Testis (tissue), 2 donors: ENCODE measurements at regions not wholly inside any gene's neighbourhood (a gene's known extent, or its start where the extent isn't known, plus 50 kb on each side); places are given as distances from the start of the nearest gene placed in this dataset.
A peak's percentile ranks its signal among the peaks of the same experiment; 100 is the strongest.
"Not testable (repeated sequence)": the region's sequence is repeated elsewhere in the genome, so short reads cannot be mapped to it uniquely, and the experiment has no call there.

ENCODE experiments used
- DNase-seq: peaks from one replicate; pipeline ENCODE4 v3.0.0-alpha.2; 2019
- H3K27ac ChIP-seq, 2 donors: fragments of 200-600 bp; sonication (generic); one replicate each; pipeline ENCODE4 v1.5.1; 2019
- H3K27me3 ChIP-seq: fragments of 200-600 bp; sonication (generic); one replicate; pipeline ENCODE4 v1.5.1; 2019
- H3K36me3 ChIP-seq: fragments of 200-600 bp; sonication (generic); one replicate; pipeline ENCODE4 v1.5.1; 2017; ENCODE audit warnings: low read depth; ENCODE audit errors: missing control alignments
- H3K4me1 ChIP-seq: fragments of 200-600 bp; sonication (generic); one replicate; pipeline ENCODE4 v1.5.1; 2019
- H3K4me3 ChIP-seq, 2 donors: fragments of 200-600 bp; sonication (generic); one replicate each; pipeline ENCODE4 v1.5.1; 2017 to 2019
- H3K9me3 ChIP-seq: fragments of 200-600 bp; sonication (generic); one replicate; pipeline ENCODE4 v1.5.1; 2017
- POLR2A ChIP-seq: fragments of 450-650 bp; IDR thresholded peaks from one replicate; pipeline ENCODE4 v1.6.1; 2017; ENCODE audit warnings: antibody characterized with exemption, mild to moderate bottlenecking, moderate library complexity
- whole genome bisulfite sequencing, 2 donors: methylation state at CpG; one replicate each; pipeline ENCODE4 v1.1.5; 2018; 5-methylcytosine and 5-hydroxymethylcytosine counted together
- intact Hi-C: fragments of 100-400 bp; cut with DNase I; formaldehyde crosslinking; loops from one replicate; pipeline ENCODE4 v1.15.1; 2023; ENCODE audit warnings: low total_unique reads
- TF ChIP-seq, protein P1 (sequence below), 3 experiments: fragments of 450-650 bp in 2 of 3; fragments of 200-600 bp in 1 of 3; sonication (generic) in 1 of 3; IDR thresholded peaks; one replicate each; pipeline ENCODE4 v1.5.1; 2016 to 2019; ENCODE audit warnings: antibody characterized with exemption in 3 of 3, mild to moderate bottlenecking in 2 of 3, moderate library complexity in 1 of 3

DNA sequence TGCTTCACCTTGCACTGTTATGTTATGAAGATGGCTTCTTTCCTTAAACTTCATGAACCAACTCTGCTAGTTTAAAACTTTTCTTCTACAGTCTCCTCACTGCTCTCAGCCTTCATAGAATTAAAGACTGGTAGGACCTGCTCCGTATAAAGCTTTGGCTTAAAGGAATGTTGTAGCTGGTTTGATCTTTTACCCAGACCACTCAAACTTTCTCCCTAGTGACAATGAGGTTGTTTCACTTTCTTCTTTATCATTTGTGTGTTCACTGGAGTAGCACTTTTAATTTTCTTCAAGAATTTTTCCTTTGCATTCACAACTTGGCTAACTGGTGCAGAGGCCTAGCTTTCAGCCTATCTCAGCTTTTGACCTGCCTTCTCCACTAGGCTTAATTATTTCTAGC is 316.4 kb upstream of the RNF32 start:
- H3K27ac ChIP-seq, result no peak overlapping the region
- H3K36me3 ChIP-seq, result no peaks in the 10 kb centered on the region
- 87 to 100% methylated on average over 1 of the region's 1 CpG for WGBS, 2 donors
- H3K4me1 ChIP-seq, result no peaks in the 10 kb centered on the region
- H3K27me3 ChIP-seq, result no peaks in the 10 kb centered on the region
- intact Hi-C loops, result no loop called here
- no peak for DNase-seq
- no peak overlapping the region for H3K4me3 ChIP-seq
- no peaks in the 10 kb centered on the region for H3K9me3 ChIP-seq
- TF ChIP-seq, protein P1, sequence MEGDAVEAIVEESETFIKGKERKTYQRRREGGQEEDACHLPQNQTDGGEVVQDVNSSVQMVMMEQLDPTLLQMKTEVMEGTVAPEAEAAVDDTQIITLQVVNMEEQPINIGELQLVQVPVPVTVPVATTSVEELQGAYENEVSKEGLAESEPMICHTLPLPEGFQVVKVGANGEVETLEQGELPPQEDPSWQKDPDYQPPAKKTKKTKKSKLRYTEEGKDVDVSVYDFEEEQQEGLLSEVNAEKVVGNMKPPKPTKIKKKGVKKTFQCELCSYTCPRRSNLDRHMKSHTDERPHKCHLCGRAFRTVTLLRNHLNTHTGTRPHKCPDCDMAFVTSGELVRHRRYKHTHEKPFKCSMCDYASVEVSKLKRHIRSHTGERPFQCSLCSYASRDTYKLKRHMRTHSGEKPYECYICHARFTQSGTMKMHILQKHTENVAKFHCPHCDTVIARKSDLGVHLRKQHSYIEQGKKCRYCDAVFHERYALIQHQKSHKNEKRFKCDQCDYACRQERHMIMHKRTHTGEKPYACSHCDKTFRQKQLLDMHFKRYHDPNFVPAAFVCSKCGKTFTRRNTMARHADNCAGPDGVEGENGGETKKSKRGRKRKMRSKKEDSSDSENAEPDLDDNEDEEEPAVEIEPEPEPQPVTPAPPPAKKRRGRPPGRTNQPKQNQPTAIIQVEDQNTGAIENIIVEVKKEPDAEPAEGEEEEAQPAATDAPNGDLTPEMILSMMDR (IDR thresholded peaks at IDR 0.05), result no peak
- TF ChIP-seq POLR2A, result no peak

DNA sequence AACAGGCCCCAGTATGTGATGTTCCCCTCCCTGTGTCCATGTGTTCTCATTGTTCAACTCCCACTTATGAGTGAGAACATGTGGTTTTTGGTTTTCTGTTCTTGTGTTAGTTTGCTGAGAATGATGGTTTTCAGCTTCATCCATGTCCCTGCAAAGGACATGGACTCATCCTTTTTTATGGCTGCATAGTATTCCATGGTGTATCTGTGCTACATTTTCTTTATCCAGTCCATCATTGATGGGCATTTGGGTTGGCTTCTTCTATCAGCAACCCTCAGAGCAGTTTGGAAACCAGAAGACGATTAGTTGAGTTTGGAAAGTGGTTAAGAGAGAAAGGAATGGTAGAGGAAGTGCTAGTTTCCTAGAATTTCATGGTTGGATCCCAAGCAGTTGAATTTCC is 319.1 kb upstream of the RNF32 start:
- H3K4me1 ChIP-seq, H3K36me3 ChIP-seq, H3K4me3 ChIP-seq, H3K9me3 ChIP-seq, H3K27ac ChIP-seq, DNase-seq, H3K27me3 ChIP-seq, intact Hi-C loops: not testable (repeated sequence)
- 80 to 84% methylated on average over 1 of the region's 1 CpG for WGBS, 2 donors

DNA sequence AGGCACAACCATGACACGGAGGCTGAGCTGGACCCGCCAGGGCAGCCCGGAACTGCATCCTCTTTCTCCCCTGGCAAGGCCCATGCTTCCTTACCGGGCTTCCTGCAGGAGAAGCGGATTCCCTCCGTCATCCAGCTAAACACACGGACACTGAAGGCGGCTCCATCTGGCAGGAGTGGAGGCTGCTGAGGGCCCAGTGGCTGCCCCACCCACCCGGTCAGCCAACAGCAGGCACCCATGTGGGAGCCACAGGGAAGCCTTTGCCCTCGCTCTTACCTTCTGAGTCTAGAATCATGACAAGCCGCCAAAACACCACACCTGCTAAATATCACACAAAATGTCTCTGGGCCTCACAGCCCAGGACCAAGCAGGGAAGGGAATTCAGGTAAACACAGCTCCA is 321.6 kb upstream of the RNF32 start:
- Histone ChIP-seq H3K4me3 (peak overlapping the region; percentile 21 to 45), H3K4me1 (no peaks in the 10 kb centered on the region), H3K27me3 (no peaks in the 10 kb centered on the region), H3K27ac (no peak overlapping the region), H3K9me3 (no peaks in the 10 kb centered on the region), H3K36me3 (no peaks in the 10 kb centered on the region)
- no peak for TF ChIP-seq POLR2A
- TF ChIP-seq, protein P1 (IDR thresholded peaks at IDR 0.05), result no peak
- no peak for DNase-seq
- WGBS, 2 donors, result 49 to 51% methylated on average over 9 to 11 of the region's 11 CpGs
- intact Hi-C loops, result no loop called here

DNA sequence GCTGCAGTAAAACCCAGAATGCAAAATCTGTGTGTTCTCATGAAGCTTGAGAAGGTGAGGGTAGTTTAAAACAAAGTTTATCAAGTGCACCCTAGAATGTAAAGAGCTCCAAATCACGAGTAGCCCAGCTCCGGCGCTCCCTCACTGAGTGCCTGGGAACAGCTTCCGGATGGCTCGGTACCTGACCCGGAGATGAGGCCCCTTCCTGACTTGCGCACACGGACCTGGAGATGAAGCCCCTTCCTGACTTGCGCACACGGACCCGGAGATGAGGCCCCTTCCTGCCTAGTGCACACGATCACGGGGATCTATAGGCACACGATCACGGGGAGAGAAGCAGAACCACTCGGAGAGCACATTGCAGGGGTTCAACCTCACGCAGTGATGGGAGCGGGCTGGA is 322.1 kb upstream of the RNF32 start:
- no peaks in the 10 kb centered on the region for H3K4me1 ChIP-seq
- no peak for TF ChIP-seq POLR2A
- TF ChIP-seq, protein P1 (IDR thresholded peaks at IDR 0.05), result no peak
- WGBS, 2 donors, result 58 to 69% methylated on average over 18 of the region's 18 CpGs

GRCh38 chr7:156309016-156309620 is 331.5 kb upstream of the RNF32 start:
- H3K27ac ChIP-seq, result no peak overlapping the region
- TF ChIP-seq, protein P1 (IDR thresholded peaks at IDR 0.05), result no peak
- no peak for TF ChIP-seq POLR2A
- no peaks in the 10 kb centered on the region for H3K36me3 ChIP-seq
- no peaks in the 10 kb centered on the region for H3K4me1 ChIP-seq
- H3K27me3 ChIP-seq, result no peaks in the 10 kb centered on the region
- DNase-seq, result no peak
- no peak overlapping the region for H3K4me3 ChIP-seq
- H3K9me3 ChIP-seq, result no peaks in the 10 kb centered on the region
- intact Hi-C loops, result no loop called here
- 53 to 66% methylated on average over 15 of the region's 15 CpGs for WGBS, 2 donors

More for the DNA sequence above, 322.1 kb upstream of the RNF32 start:
- H3K27me3 ChIP-seq, result no peaks in the 10 kb centered on the region
- intact Hi-C loops, result no loop called here
- no peak overlapping the region for H3K27ac ChIP-seq
- H3K36me3 ChIP-seq, result no peaks in the 10 kb centered on the region
- no peaks in the 10 kb centered on the region for H3K9me3 ChIP-seq
- H3K4me3 ChIP-seq, result peak overlapping the region; percentile 21 to 45
- DNase-seq, result peak; percentile 79
